OCI-LY7 (cell line): ENCODE measurements at regions not wholly inside any gene's neighbourhood (a gene's known extent, or its start where the extent isn't known, plus 50 kb on each side); places are given as distances from the start of the nearest gene placed in this dataset.

ENCODE experiments used
- CTCF ChIP-seq: fragments of 200-600 bp; sonication (generic); conservative IDR thresholded peaks from 2 replicates; pipeline ENCODE4 v1.5.1; 2014; ENCODE audit warnings: mild to moderate bottlenecking, antibody characterized with exemption, low read length, moderate library complexity, mixed read lengths
- EZH2phosphoT487 ChIP-seq: fragments of 200-600 bp; sonication (generic); IDR thresholded peaks from 2 replicates; pipeline ENCODE4 v1.6.1; 2018; ENCODE audit warnings: low read depth, borderline replicate concordance, mild to moderate bottlenecking, mixed run types, antibody characterized with exemption, low read length, moderate library complexity, mixed read lengths

- no peak for TF ChIP-seq CTCF
- TF ChIP-seq EZH2phosphoT487 = no peak
Observed at GRCh38 chr11:87460842-87461637, 423.3 kb downstream of the TMEM135 start.
